WTC11 (cell line): ENCODE measurements at regions not wholly inside any gene's neighbourhood (a gene's known extent, or its start where the extent isn't known, plus 50 kb on each side); places are given as distances from the start of the nearest gene placed in this dataset.

Experiments used
- ATAC-seq: fragments of 200-7000 bp; cut with Tn5 transposase; 2 replicates; pipeline ENCODE4 v1.10.0; 2021; ENCODE audit warnings: mild to moderate bottlenecking, moderate library complexity
- CTCF ChIA-PET: fragments of 300-600 bp; sonication (Branson Sonifier 250); formaldehyde crosslinking; loops from one replicate; lab custom pipeline; 2021; ENCODE audit warnings: antibody characterized with exemption; lab: Charles Lee
- POLR2A ChIA-PET: fragments of 350-600 bp; sonication (Branson Sonifier 250); formaldehyde crosslinking; loops from one replicate; lab custom pipeline; 2021; ENCODE audit warnings: antibody characterized with exemption; lab: Charles Lee
- DNase-seq: peaks from one replicate; pipeline ENCODE4 v3.0.0; 2021; ENCODE audit warnings: low spot score
- H3K27ac Mint-ChIP-seq: 2 replicates; pipeline ENCODE4 v1.8.0; 2021; ENCODE audit warnings: mixed read lengths
- H3K27me3 Mint-ChIP-seq: 2 replicates; pipeline ENCODE4 v1.8.0; 2021; ENCODE audit warnings: low read depth, mild to moderate bottlenecking, moderate library complexity, mixed read lengths
- H3K36me3 Mint-ChIP-seq: 2 replicates; pipeline ENCODE4 v1.8.0; 2021; ENCODE audit warnings: mixed read lengths
- H3K4me1 Mint-ChIP-seq: 2 replicates; pipeline ENCODE4 v1.8.0; 2022; ENCODE audit warnings: mixed read lengths
- H3K4me3 Mint-ChIP-seq: 2 replicates; pipeline ENCODE4 v1.8.0; 2021; ENCODE audit warnings: mild to moderate bottlenecking, moderate library complexity, mixed read lengths
- H3K9me3 Mint-ChIP-seq: 2 replicates; pipeline ENCODE4 v1.8.0; 2021; ENCODE audit warnings: mixed read lengths
- AR ChIP-seq: fragments of 250-450 bp; sonication (Bioruptor Pico); IDR thresholded peaks from 2 replicates; pipeline ENCODE4 v1.9.0; 2021; ENCODE audit warnings: mild to moderate bottlenecking
- ATF2 ChIP-seq: sonication (generic); formaldehyde crosslinking; IDR thresholded peaks from 2 replicates; pipeline ENCODE4 v1.8.1; 2022; ENCODE audit warnings: low read depth, missing genetic modification reagents, borderline replicate concordance
- CREM ChIP-seq: sonication (generic); formaldehyde crosslinking; IDR thresholded peaks from 2 replicates; pipeline ENCODE4 v1.8.1; 2022; ENCODE audit warnings: mild to moderate bottlenecking, missing genetic modification reagents, moderate library complexity
- CTCF ChIP-seq: fragments of 200-600 bp; IDR thresholded peaks from 2 replicates; pipeline ENCODE4 v1.8.0; 2022; ENCODE audit warnings: antibody characterized with exemption
- E2F4 ChIP-seq: sonication (generic); formaldehyde crosslinking; IDR thresholded peaks from 2 replicates; pipeline ENCODE4 v1.8.1; 2022; ENCODE audit warnings: low read depth, mild to moderate bottlenecking, moderate library complexity, missing genetic modification reagents, borderline replicate concordance
- ERG ChIP-seq: fragments of 250-450 bp; sonication (Bioruptor Pico); IDR thresholded peaks from 2 replicates; pipeline ENCODE4 v1.8.0; 2021; ENCODE audit warnings: mild to moderate bottlenecking
- FOXJ3 ChIP-seq: sonication (generic); formaldehyde crosslinking; IDR thresholded peaks from 2 replicates; pipeline ENCODE4 v1.9.0; 2021; ENCODE audit warnings: missing genetic modification reagents, mild to moderate bottlenecking, borderline replicate concordance
- GTF2I ChIP-seq: fragments of 250-450 bp; sonication (Bioruptor Pico); conservative IDR thresholded peaks from 2 replicates; pipeline ENCODE4 v1.4.0; 2021; ENCODE audit warnings: mild to moderate bottlenecking
- IRF1 ChIP-seq: sonication (generic); formaldehyde crosslinking; IDR thresholded peaks from 2 replicates; pipeline ENCODE4 v1.8.0; 2023; ENCODE audit warnings: missing genetic modification reagents
- JAZF1 ChIP-seq: fragments of 250-450 bp; sonication (Bioruptor Pico); IDR thresholded peaks from 2 replicates; pipeline ENCODE4 v1.9.0; 2021; ENCODE audit warnings: moderate library complexity, mild to moderate bottlenecking, inconsistent platforms
- JUN ChIP-seq: sonication (generic); formaldehyde crosslinking; IDR thresholded peaks from 2 replicates; pipeline ENCODE4 v1.8.0; 2023; ENCODE audit warnings: mild to moderate bottlenecking, missing genetic modification reagents
- MXD4 ChIP-seq: fragments of 250-450 bp; sonication (Bioruptor Pico); IDR thresholded peaks from 2 replicates; pipeline ENCODE4 v1.8.0; 2021; ENCODE audit warnings: mild to moderate bottlenecking, moderate library complexity, borderline replicate concordance
- NR2C2 ChIP-seq: sonication (generic); formaldehyde crosslinking; IDR thresholded peaks from 2 replicates; pipeline ENCODE4 v1.8.0; 2022; ENCODE audit warnings: mild to moderate bottlenecking, missing genetic modification reagents
- NR3C1 ChIP-seq: sonication (generic); formaldehyde crosslinking; conservative IDR thresholded peaks from 2 replicates; pipeline ENCODE4 v1.8.1; 2023; ENCODE audit warnings: low read depth, mild to moderate bottlenecking, missing genetic modification reagents
- TP53 ChIP-seq: sonication (generic); formaldehyde crosslinking; IDR thresholded peaks from 2 replicates; pipeline ENCODE4 v1.8.1; 2023; ENCODE audit warnings: mild to moderate bottlenecking, missing genetic modification reagents
- USF1 ChIP-seq: sonication (generic); formaldehyde crosslinking; IDR thresholded peaks from 2 replicates; pipeline ENCODE4 v1.8.0; 2022; ENCODE audit warnings: mild to moderate bottlenecking, missing genetic modification reagents
- ZBTB43 ChIP-seq: sonication (generic); formaldehyde crosslinking; IDR thresholded peaks from 2 replicates; pipeline ENCODE4 v1.8.1; 2023; ENCODE audit warnings: mild to moderate bottlenecking, missing genetic modification reagents
- ZMAT4 ChIP-seq: fragments of 250-450 bp; sonication (Bioruptor Pico); IDR thresholded peaks from 2 replicates; pipeline ENCODE4 v1.9.0; 2021; ENCODE audit warnings: mild to moderate bottlenecking
- ZNF263 ChIP-seq: sonication (generic); formaldehyde crosslinking; IDR thresholded peaks from 2 replicates; pipeline ENCODE4 v1.8.1; 2022; ENCODE audit warnings: low read depth, mild to moderate bottlenecking, moderate library complexity, missing genetic modification reagents
- ZNF671 ChIP-seq: fragments of 250-450 bp; sonication (Bioruptor Pico); IDR thresholded peaks from 2 replicates; pipeline ENCODE4 v1.8.0; 2021; ENCODE audit warnings: mild to moderate bottlenecking

- POLR2A ChIA-PET, result no interaction called here
- no peak overlapping the region for H3K4me3 Mint-ChIP-seq
Observed at GRCh38 chr1:208501542-208501941, 257.4 kb upstream of the PLXNA2 start.

GRCh38 chr1:208503787-208504186 is 259.6 kb upstream of the PLXNA2 start:
- DNase-seq, result no peak
- ATAC-seq, result no peak
- Mint-ChIP-seq H3K27ac (no peak overlapping the region), H3K36me3 (no peaks in the 10 kb centered on the region), H3K27me3 (peaks cover 3% of the 10 kb centered on the region; the same call in 1 of the 2 replicates), H3K9me3 (no peaks in the 10 kb centered on the region), H3K4me1 (peaks cover 7% of the 10 kb centered on the region; the same call in 1 of the 2 replicates), H3K4me3 (no peak overlapping the region)
- CTCF ChIA-PET, result no interaction called here
- POLR2A ChIA-PET, result no interaction called here
- no peak for TF ChIP-seq ZMAT4 (CRISPR knock-in tag)
- no peak for TF ChIP-seq ZNF671 (CRISPR knock-in tag)
- TF ChIP-seq TP53 (CRISPR knock-in tag), result no peak
- TF ChIP-seq ERG (CRISPR knock-in tag), result no peak
- TF ChIP-seq FOXJ3, result no peak
- no peak for TF ChIP-seq ATF2 (CRISPR knock-in tag)
- no peak for TF ChIP-seq AR

More at GRCh38 chr1:208501542-208501941, 257.4 kb upstream of the PLXNA2 start:
- Mint-ChIP-seq H3K9me3 (no peaks in the 10 kb centered on the region), H3K27me3 (no peaks in the 10 kb centered on the region), H3K27ac (no peak overlapping the region), H3K36me3 (no peaks in the 10 kb centered on the region), H3K4me1 (peaks cover 7% of the 10 kb centered on the region; the same call in 1 of the 2 replicates)
- TF ChIP-seq TP53 (CRISPR knock-in tag), result no peak
- TF ChIP-seq USF1 (CRISPR knock-in tag), result no peak
- no peak for TF ChIP-seq MXD4 (CRISPR knock-in tag)
- TF ChIP-seq CREM (CRISPR knock-in tag), result no peak
- TF ChIP-seq E2F4, result no peak
- no peak for TF ChIP-seq ZBTB43 (CRISPR knock-in tag)
- TF ChIP-seq ZNF263, result no peak
- TF ChIP-seq JAZF1 (CRISPR knock-in tag), result no peak
- no peak for TF ChIP-seq FOXJ3
- TF ChIP-seq CTCF, result no peak
- TF ChIP-seq NR2C2 (CRISPR knock-in tag), result no peak
- TF ChIP-seq JUN (CRISPR knock-in tag), result no peak
- TF ChIP-seq NR3C1 (CRISPR knock-in tag), result no peak
- no peak for TF ChIP-seq GTF2I
- TF ChIP-seq IRF1, result no peak
- CTCF ChIA-PET, result no interaction called here
- DNase-seq, result no peak
- no peak for ATAC-seq
